DMS53 treated with DMSO at 0.1 percent for 48 hours (cell line): ENCODE measurements at regions not wholly inside any gene's neighbourhood (a gene's known extent, or its start where the extent isn't known, plus 50 kb on each side); places are given as distances from the start of the nearest gene placed in this dataset.
A peak's percentile ranks its signal among the peaks of the same experiment; 100 is the strongest.

Experiments
- DNase-seq: peaks from one replicate; lab custom pipeline; 2025; ENCODE audit not compliant: unreplicated experiment; lab: John Stamatoyannopoulos, UW

DNA sequence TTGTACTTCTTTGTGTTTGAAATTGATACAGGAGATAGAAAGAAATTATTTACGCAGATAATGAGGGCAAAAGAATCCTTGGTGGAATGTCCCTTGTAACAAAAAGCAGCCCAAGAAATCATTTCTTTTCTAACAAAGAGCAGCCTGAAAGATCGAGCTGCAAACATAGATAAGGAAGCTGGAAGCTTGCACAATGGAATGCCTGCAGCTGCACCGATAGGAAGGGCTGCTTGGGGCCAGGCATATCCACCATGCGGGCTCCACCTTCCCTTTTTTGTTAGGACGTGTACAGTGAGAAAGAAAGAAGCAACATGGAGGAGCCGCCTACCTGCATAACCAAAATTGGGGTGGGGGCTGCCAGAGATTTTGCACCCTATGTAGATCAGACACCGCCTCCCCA, 568.7 kb downstream of the METTL4 start:
- DNase-seq: no peak

DNA sequence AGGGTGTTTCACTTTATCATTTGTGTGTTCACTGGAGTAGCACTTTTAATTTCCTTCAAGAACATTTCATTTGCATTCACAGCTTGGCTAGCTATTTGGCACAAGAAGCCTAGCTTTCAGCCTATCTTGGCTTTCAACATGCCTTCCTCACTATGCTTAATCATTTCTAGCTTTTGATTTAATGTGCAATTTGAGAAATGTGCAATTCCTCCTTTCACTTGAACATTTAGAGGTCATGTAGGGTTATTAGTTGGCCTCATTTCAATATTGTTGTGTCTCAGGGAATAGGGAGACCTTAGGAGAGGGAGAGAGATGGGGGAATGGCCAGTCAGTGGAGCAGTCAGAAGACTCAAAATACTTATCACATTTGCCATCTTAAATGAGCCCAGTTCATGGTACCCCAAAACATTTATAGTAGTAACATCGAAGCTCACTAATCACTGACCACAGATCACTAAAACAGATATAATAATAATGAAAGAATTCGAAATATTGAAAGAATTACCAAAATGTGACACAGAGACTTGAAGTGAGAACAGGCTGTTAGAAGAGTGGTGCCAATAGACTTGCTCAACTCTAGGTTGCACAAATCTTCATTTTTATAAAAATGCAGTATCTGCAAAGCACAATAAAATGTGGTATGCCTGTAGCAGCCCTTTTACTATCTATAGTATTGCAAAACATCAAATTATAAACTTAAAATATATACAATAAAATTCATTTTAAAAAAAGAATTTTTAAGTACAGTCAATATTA, 561.2 kb downstream of the METTL4 start:
- no peak for DNase-seq

DNA sequence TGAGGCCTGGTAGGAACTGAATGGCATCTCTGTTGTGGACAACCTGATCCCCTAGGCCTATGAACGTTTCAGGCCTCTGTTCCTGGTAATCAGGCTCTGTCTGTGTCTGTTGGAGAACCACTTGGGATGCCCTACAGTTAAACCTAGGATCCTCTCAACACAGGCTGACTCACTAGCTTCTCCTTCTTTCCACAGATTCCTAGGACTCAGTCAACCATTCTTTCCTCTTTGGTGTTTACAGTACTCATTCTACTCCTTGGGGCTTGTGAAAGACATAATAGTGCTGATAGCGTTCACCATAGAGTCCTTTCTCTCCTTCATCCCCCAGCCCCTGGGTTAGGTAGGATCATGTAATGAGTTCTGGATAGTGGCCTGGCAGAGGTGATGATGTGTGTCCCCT, 544.3 kb downstream of the METTL4 start:
- no peak for DNase-seq

DNA sequence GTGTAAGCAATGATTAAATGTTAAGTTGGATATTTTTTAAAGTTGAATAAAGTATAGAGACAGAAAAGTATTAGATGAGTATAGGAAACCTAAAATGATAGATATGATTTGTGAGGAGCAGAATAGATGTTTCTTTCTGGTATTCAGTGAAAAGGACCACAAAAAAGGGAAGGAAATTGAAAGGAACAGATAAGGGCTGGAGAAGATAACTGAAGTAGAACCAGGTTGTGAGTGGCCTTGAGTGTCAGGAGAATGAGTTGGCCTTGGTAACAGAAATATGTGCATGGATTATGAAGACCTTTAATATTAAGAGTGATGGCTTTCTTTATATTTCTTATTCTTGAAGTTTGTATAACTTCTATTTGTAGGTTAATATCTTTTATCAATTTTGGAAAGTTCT, 543.5 kb downstream of the METTL4 start:
- no peak for DNase-seq

DNA sequence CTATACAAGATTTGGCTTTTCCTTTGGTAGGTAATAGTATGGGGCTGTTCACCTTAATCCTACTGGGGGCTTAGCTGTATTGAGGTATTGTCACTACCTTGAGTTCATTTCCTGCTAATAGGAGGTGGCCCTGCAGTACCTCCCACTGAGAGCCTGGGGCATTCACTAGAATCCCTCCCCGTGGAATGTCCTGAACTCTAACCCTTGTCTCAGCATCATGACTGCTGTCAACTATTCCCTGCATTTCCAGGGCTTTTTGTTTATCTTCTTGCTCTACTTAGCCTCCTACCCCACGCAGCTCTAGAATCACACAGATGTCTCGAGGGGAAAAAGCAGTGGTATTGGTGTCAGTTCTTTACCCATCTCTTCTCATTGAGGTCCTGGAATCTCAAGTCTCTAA, 542.3 kb downstream of the METTL4 start:
- DNase-seq: no peak

DNA sequence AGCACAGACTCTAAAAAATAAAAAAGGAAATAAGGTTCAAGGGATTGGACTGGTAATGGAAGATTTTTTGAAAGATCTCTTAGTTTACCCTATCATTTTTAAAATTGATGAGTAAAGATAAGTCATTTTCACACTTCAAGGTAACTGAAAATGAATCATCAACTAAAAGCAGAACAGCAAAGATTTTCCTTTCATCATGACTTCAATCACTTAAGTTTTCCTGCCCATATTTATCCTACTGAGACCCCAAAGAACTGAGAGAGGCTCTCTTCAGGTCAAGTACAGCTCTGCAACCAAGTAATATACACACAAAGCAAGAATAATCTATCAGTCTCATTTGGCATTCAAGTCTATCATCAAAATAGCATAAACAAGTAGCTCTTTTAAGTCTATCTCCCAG, 540.7 kb downstream of the METTL4 start:
- DNase-seq: no peak

DNA sequence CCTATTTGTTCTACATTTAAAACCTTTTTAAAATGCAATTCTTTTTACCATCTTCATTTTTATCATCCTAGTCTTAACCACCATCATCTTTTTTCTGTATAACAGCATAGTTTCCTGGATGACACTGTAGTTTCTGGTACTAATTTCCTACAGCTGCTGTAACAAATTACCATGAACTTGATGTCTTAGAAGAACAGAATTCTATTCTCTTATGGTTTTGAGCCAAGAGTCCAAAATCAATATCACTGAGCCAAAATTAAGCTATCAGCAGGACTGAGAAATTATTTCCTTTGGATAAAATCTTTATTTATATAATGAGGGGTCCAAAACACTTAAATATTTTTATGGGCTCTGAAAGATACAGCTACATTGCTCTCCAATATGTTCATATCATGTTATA, 539.3 kb downstream of the METTL4 start:
- no peak for DNase-seq

DNA sequence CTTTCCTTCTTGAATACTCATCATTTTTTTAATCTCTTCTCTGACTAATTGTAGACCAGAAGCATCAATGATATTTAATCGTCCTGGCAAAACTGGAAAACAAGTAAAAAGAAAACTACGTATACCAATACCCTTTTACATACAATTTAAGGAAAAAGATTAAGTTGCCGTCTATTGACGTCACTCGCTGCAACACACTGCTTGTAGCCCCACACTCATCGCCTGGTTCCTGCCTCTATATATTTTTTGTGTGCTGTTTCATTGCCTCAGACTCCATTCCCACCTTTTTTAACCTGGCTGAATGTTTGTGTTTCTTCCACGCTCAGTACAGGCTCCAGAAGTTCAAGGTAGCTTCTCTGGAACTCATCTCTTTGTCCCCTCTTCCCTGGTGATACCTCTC, 536.2 kb downstream of the METTL4 start:
- no peak for DNase-seq

DNA sequence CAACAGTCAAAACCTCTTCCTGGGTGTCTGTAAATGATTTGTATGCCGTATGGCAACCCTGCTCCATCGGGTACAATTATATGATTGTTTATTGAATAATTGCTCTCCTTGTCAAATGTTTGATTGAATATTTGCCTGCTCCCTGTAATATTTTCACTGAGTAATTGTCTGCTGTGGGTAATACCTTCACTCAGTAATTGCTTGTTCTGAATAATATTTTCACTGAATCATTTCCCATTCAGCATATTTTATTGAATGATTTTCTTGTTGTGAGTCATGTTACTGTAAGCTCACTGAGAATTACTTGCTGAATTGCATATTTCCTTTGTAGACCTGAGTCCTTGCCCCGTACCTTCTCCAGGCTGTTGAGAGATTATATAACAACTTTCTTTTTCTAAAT, 535.2 kb downstream of the METTL4 start:
- DNase-seq: no peak

DNA sequence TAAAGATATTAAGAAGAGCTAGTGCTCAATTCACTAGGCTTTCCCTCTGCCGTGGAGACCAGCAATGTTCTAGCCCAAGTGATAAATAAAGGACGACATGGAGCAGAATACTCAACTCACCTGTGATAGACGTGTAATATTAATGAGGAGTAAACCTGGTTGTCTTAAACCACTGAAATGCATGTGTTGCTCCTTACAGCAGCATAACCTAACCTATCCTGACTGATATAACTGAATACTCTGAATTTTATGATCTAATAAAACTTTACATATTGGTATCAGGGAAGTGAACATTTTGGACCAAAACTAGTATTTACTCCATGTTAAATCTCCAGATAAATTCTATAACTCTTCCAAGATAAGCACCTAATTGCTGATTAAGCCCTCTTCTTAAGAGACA, 531.0 kb downstream of the METTL4 start:
- no peak for DNase-seq

DNA sequence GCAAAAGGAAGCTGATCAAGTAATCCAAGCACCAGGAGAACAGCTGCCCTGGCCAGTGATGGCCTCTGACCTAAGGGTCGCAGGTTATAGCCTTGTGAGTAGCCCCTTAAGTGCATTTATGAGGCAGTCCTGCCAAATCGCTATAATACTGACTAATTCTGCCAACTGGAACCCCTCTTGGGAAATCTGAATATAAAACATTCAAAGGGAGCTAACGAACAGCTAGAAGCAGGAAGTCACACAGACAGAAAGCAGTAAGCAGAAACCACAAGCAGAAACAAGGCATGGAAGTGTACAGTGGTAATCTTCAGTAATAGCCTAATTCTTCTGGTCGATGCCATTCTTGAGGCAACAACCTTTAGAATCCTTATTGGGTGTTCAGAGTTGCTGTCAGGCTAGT, 521.3 kb downstream of the METTL4 start:
- no peak for DNase-seq

DNA sequence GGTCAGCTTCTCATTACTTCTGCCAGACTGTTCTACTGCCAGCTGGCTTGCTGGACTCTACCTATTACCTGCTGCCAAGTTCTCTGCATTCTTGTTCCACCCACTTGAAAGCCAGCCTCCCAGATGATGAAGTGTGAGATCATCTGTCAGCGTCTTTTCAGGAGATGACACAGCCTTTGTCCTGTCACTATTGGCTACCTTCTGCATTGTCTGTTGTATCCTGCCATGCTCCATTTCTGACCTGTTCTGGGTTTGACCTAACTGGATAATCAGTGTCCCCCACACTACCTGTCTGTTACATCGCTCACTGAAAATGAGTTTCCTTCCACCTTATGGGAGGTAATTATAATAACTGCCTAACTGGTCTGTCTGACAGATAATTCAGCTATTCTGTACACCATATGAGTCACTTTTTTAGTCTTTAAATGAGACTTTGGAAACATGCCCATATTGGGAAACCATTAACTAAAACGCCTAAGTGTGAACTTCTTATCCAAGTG, 520.6 kb downstream of the METTL4 start:
- peak; percentile 89 for DNase-seq

DNA sequence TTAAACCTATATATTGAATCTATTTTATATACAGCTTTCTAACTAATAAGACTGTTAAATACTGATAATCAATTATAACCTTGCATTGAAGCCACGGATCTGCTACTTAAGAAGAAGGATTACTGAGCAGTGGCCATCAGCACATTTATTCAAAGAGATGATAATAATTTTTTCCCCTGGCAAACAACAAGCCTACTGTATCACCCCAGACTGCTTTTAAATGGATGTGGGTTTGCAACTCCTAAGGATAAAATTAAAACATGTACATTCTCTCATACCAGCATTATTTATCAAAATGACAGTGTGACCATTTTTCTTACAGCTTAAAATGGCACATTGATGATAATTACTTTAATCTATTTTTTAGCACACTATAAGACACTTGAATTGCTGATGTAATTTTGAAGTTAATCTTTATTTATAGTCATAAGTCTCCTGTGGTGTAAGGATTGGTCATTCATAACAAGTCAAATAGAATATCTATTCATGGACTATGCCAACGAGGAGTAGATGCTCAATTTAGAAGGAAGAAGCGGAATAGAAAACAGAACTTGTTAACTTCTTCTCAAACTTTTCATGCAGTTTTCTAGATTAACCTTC, 517.7 kb downstream of the METTL4 start:
- DNase-seq: no peak

DNA sequence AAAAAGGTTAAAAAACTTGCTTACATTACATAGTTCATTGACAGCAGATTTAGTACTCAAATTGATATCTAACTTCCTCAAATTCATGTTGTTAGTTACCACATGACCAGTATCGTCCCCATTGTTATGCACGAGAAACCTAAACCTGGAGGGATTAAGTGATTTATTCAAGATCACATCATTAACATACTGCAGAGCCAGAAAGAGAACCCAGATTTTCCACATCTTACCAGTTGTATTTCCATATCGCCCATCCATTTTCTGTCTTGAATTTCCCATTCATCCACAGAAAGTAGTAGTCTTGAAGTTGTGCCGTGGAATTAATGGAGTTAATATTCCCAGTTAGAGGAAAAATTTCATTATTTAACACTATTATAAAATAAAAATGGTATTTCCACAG, 512.0 kb downstream of the METTL4 start:
- DNase-seq: no peak

DNA sequence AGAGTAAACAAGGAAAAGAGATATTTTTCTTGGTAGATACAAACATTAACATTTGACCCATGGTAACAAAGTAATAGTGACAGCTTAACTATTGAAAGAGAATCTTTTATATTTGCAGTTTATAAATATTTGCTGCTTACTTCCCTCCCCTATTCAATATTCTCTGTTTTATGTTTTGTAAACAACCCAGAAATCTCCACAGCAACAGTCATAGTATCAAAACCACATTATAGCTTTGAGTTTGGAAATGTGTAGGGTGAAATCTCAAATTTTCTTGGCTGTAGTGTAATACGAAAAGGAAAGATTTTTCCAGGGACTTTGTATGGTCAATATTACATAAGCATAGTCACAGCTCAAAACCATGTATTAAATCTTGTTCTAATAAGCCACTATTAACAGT, 511.2 kb downstream of the METTL4 start:
- no peak for DNase-seq

DNA sequence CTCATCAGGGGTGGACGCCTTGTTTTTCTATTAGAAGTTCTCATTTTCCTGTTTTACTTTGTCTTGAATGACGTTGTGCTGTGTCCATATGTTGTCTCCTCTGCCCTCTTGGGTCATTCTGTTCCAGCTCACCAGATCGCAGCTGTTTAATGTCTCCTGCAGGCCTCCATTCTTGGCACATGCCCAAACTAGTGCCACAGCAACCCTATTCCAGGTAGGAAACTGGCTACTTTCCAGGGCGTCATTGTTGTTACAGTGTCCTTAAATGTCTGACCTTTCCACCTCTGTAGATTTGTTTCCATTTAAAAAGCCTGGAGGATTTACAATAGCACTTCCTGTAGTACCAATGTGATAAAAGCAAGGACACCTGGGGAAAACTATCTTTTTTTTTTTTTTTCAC, 500.7 kb downstream of the METTL4 start:
- peak; percentile 99 for DNase-seq

DNA sequence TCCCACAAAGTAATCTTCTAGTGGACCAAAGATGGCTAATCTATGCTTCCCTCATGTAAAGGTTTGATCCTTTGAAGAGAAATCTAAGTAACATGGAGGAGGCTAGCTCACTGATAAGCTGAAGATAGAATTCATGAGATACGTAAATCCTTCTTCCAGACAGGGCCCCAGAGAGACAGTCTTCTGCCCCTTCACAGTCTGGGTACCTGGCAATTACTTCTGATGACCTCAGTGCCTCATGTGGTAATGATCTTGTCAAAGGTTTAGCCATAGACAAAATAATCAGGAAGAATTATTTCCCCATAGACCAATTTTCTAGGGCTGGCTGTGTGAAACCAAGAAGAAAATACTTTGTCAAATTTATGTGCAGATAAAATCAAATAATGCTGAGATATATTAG, 495.8 kb downstream of the METTL4 start:
- DNase-seq: no peak

DNA sequence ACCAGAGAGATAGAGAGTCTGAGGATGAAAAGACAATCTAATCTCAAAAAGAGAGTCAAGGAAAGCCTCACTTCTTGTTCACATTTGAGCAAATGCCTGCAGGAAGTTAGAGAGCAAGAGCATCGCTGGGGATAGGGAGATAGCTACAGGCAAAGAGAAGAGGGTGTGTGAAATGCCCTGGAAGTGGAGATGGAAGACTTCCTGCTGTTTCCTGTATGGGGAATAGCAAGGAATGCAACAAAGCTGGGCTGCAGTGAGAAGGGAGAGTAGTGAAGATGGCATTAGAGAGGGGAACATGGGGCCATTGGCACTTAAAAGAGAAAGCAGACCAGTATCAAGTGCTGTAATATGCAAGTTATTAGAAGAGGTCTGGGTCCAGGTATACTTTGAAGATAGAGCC, 488.6 kb downstream of the METTL4 start:
- no peak for DNase-seq

DNA sequence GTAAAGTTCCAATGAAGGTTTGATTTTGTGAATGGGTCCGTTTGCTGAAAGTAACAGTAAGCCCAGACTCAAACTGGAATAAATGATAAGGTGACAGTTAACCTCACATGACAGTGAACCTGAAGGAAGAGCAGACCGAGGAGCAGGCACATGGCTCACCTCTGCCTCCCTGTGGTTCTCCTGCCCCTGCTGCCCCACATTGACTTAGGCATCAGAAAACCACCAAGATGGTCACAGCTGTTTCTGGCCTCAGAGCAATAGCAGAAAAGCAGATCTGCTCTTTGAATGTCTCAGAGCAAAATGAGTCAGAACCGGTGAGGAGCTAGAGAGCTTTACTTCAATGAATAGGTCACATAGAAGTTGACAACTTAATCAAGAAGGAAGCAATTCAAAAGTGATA, 487.6 kb downstream of the METTL4 start:
- DNase-seq: peak; percentile 63

DNA sequence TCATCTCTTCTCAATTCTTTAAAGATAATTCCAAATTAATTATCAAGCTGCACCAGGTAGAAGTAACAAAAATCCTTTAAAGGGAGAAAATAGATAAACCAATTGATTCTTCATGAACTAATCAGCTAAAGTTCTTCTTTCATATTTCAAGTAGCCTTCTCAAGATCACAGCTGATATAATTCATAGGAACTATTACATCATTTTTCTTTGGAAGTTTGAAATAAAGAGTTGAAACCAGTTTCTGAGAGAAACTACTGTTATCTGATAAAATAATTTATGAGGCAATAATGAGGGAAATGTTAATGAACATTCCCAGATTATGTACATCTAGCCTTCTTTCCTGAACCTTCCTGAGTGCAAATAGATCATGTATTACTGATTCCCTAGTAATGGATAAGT, 484.9 kb downstream of the METTL4 start:
- DNase-seq: no peak

DNA sequence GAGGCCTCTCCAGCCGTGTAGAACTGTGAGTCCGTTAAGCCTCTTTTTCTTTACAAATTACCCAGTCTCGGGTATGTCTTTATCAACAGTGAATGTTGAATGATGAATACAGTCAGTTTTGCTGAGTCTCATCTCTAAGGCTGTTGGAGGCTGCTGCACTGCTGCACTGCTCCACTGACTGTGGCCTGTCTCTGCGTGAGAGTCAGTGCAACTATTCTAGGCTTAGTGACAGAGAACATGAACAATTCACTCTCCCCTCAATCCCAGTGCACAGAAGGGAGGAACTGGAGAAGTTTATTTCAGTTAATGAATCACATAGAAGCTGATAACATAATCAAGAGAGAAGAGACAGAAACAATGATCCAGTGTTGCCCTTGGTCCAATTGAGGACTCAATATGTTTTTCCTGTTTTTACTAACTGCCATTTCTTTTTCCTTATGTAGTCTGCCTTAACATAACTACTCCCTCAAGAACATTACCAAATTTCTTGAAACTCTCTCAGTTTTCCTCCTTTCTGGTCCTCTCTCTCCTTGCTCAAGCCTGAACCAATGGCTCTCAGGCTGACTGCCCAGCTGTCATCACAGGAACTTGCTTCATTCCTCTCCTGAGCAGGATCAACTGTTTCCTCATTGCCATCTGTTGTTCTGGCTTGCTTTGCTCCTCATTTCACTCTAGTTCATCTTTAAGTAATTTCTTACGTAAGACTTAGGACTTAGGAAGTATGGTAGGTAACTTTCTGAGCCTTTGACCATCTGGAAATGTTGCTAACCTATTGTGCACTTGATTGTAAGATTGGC, 483.2 kb downstream of the METTL4 start:
- DNase-seq: no peak

DNA sequence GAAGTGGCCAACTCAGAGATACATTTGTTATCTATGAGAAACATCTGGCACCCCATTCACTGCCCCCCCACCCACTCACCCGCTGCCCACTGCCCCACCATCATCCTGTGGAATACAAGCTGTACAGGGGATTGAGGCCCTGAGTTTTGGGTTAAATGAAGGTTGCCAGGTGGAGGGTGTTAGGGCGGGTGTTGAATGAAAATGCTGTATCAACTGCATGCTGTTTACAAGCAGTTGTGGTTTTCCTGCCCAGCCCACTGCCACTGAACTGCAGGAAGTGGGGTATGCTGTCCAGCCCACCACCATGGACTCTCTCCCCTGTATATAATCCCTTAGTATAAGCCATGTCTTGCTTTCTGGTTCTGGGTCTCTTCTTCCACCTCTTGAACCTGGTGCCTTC, 481.9 kb downstream of the METTL4 start:
- no peak for DNase-seq
